Endodermal cell (in vitro differentiated cells): ENCODE measurements at regions not wholly inside any gene's neighbourhood (a gene's known extent, or its start where the extent isn't known, plus 50 kb on each side); places are given as distances from the start of the nearest gene placed in this dataset.
"Not testable (repeated sequence)": the region's sequence is repeated elsewhere in the genome, so short reads cannot be mapped to it uniquely, and the experiment has no call there.

Experiments
- DNase-seq: peaks from one replicate; pipeline ENCODE4 v3.0.0-alpha.2; 2017
- H3K27ac ChIP-seq: 2 replicates; pipeline ENCODE4 v1.5.1; 2013; ENCODE audit warnings: mild to moderate bottlenecking, low read depth, low read length, moderate library complexity
- H3K27me3 ChIP-seq: 2 replicates; pipeline ENCODE4 v1.6.1; 2013; ENCODE audit warnings: mild to moderate bottlenecking, low read length, moderate library complexity; ENCODE audit not compliant: insufficient read depth, control insufficient read depth, poor library complexity, severe bottlenecking
- H3K36me3 ChIP-seq: 2 replicates; pipeline ENCODE4 v1.7.0; 2013; ENCODE audit warnings: mild to moderate bottlenecking, low read length, moderate library complexity; ENCODE audit not compliant: control insufficient read depth, insufficient read depth
- H3K4me1 ChIP-seq: one replicate; pipeline ENCODE4 v1.7.0; 2013; ENCODE audit warnings: low read length; ENCODE audit not compliant: control insufficient read depth, insufficient read depth
- H3K4me3 ChIP-seq: 2 replicates; pipeline ENCODE4 v1.5.1; 2013; ENCODE audit warnings: mild to moderate bottlenecking, low read length, moderate library complexity
- H3K9ac ChIP-seq: 2 replicates; pipeline ENCODE4 v1.6.1; 2013; ENCODE audit warnings: mild to moderate bottlenecking, low read length, moderate library complexity; ENCODE audit not compliant: poor library complexity, severe bottlenecking; ENCODE audit errors: extremely low read depth
- H3K9me3 ChIP-seq: 2 replicates; pipeline ENCODE4 v1.6.1; 2013; ENCODE audit warnings: mild to moderate bottlenecking, low read length, moderate library complexity; ENCODE audit not compliant: control insufficient read depth
- H3K27ac Mint-ChIP-seq: 2 replicates; pipeline ENCODE4 v1.8.0; 2020; ENCODE audit warnings: mixed read lengths
- H3K27me3 Mint-ChIP-seq: 2 replicates; pipeline ENCODE4 v1.8.0; 2021; ENCODE audit warnings: mild to moderate bottlenecking, mixed read lengths; ENCODE audit not compliant: insufficient read depth
- H3K36me3 Mint-ChIP-seq: 2 replicates; pipeline ENCODE4 v1.8.0; 2020; ENCODE audit warnings: low read depth, mixed read lengths
- H3K4me1 Mint-ChIP-seq: 2 replicates; pipeline ENCODE4 v1.8.0; 2020; ENCODE audit warnings: mixed read lengths
- H3K4me3 Mint-ChIP-seq: 2 replicates; pipeline ENCODE4 v1.8.0; 2020; ENCODE audit warnings: mild to moderate bottlenecking, moderate library complexity, mixed read lengths
- H3K9me3 Mint-ChIP-seq: 2 replicates; pipeline ENCODE4 v1.8.0; 2020; ENCODE audit warnings: mild to moderate bottlenecking, mixed read lengths
- WGBS, 2 experiments: methylation state at CpG; one replicate each; pipeline versions ENCODE4 v1.1.5 to v1.1.7; 2013; ENCODE audit warnings: missing lambda C conversion rate in 2 of 2, mixed read lengths in 1 of 2; ENCODE audit not compliant: insufficient coverage in 1 of 2, insufficient read length in 1 of 2; 5-methylcytosine and 5-hydroxymethylcytosine counted together
- TF ChIP-seq, protein P1 (sequence below): fragments of 200-600 bp; sonication (generic); conservative IDR thresholded peaks from 2 replicates; pipeline ENCODE4 v1.5.0; 2021; ENCODE audit warnings: antibody characterized with exemption, mild to moderate bottlenecking

DNA sequence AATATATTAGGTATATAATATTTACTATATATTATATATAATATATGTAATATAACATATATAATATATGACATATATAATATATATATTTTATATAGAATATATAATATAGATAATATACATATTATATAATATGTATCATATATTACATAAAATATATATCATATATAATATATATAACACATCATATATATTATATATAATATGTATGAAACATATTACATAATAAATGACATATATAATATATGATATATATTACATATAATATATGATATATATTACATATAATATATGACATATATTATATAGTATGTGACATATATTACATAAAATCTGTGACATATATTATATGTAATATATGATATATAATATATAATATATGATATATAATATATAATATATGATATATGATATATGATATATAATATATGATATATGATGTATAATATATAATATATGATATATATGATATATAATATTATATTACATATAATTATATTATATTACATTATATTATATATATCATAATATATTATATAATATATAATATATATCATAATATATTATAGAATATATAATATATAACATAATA is 119.5 kb upstream of the RIMBP3 start:
- no peaks in the 10 kb centered on the region for H3K27me3 Mint-ChIP-seq
- H3K36me3 Mint-ChIP-seq = peaks cover 2% of the 10 kb centered on the region
- no peak overlapping the region for H3K27ac Mint-ChIP-seq
- H3K36me3 ChIP-seq = no peaks in the 10 kb centered on the region
- no peaks in the 10 kb centered on the region for H3K4me1 Mint-ChIP-seq
- TF ChIP-seq, protein P1, sequence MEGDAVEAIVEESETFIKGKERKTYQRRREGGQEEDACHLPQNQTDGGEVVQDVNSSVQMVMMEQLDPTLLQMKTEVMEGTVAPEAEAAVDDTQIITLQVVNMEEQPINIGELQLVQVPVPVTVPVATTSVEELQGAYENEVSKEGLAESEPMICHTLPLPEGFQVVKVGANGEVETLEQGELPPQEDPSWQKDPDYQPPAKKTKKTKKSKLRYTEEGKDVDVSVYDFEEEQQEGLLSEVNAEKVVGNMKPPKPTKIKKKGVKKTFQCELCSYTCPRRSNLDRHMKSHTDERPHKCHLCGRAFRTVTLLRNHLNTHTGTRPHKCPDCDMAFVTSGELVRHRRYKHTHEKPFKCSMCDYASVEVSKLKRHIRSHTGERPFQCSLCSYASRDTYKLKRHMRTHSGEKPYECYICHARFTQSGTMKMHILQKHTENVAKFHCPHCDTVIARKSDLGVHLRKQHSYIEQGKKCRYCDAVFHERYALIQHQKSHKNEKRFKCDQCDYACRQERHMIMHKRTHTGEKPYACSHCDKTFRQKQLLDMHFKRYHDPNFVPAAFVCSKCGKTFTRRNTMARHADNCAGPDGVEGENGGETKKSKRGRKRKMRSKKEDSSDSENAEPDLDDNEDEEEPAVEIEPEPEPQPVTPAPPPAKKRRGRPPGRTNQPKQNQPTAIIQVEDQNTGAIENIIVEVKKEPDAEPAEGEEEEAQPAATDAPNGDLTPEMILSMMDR = no peak
- no peaks in the 10 kb centered on the region for H3K9me3 ChIP-seq
- H3K4me3 ChIP-seq = no peak overlapping the region
- peaks cover 4% of the 10 kb centered on the region for H3K9me3 Mint-ChIP-seq
- H3K9ac ChIP-seq = no peak overlapping the region
- H3K4me3 Mint-ChIP-seq = no peak overlapping the region
- no peaks in the 10 kb centered on the region for H3K27me3 ChIP-seq
- no peak overlapping the region for H3K27ac ChIP-seq
- DNase-seq = no peak
- H3K4me1 ChIP-seq = no peaks in the 10 kb centered on the region

DNA sequence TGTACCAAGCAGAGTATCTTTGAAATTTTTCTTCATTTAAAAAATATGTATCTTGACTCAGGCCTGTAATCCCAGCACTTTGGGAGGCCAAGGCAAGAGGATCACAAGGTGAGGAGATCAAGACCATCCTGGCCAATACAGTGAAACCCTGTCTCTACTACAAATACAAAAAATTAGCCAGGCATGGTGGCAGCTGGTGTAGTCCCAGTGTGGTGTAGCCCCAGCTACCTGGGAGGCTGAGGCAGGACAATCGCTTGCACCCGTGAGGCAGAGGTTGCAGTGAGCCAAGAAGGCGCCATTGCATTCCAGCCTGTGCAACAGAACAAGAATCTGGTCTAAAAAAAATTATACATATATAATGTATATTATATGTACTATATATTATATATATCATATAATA is 118.7 kb upstream of the RIMBP3 start:
- not testable (repeated sequence) for H3K27me3 ChIP-seq, H3K4me1 Mint-ChIP-seq, H3K4me1 ChIP-seq, H3K27ac Mint-ChIP-seq, H3K9ac ChIP-seq, H3K27me3 Mint-ChIP-seq, H3K27ac ChIP-seq, H3K4me3 Mint-ChIP-seq, H3K9me3 Mint-ChIP-seq, H3K9me3 ChIP-seq, H3K4me3 ChIP-seq, H3K36me3 ChIP-seq, H3K36me3 Mint-ChIP-seq
- WGBS, 2 experiments = 87 to 92% methylated on average over 2 to 3 of the region's 3 CpGs
- peak; percentile 20 for DNase-seq
